NCI-H526 treated with DMSO at 0.1 percent for 48 hours (cell line): ENCODE measurements at regions not wholly inside any gene's neighbourhood (a gene's known extent, or its start where the extent isn't known, plus 50 kb on each side); places are given as distances from the start of the nearest gene placed in this dataset.
"Not testable (repeated sequence)": the region's sequence is repeated elsewhere in the genome, so short reads cannot be mapped to it uniquely, and the experiment has no call there.

Experiments used
- DNase-seq: peaks from one replicate; lab custom pipeline; 2025; lab: John Stamatoyannopoulos, UW

GRCh38 chr2:224261326-224261725, 140.6 kb downstream of the FAM124B start:
- no peak for DNase-seq

DNA sequence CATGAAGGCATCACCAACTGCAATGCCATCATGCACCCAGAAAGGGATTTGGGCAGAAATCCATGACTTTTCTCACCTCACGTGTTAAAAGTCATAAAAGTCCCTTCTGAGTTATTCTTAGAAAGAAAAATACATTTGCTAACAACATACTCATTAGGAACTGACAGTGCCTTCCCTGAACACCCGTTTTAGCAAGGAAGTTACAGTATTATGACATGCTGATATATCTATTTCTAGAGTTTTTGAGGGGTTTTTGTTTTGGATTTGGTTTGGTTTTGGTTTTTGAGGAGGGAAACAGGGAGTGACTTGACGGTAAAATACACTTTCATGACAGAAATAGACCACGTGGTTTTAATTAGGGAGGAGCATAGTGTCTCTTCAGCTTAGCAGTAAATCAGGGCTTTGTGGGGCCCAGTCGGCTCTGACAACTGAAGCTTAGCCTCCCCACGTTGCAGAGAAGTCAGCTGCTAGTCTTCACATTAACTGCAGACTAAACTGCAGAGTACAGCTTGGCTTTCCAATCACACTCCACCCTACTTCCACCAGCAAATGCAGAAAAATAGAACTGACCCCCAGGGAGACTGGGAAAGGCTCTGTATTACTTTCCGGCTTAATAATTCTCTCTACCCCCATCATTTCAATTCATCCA, 141.4 kb downstream of the FAM124B start:
- DNase-seq, result no peak

DNA sequence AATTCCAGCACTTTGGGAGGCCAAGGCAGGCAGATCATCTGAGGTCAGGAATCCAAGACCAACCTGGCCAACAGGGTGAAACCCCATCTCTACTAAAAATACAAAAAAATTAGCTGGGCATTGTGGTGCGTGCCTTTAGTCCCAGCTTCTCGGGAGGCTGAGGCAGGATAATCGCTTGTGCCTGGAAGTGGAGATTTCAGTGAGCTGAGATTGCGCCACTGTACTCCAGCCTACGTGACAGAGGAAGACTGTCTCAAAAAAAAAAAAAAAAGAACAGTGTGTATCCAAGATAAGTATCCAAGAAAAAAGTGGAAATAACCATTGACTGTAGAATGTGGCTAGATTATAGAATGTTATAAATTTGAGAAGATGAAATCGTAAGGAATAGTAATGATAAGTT, 142.1 kb downstream of the FAM124B start:
- DNase-seq, result no peak

GRCh38 chr2:224258059-224258458, 143.8 kb downstream of the FAM124B start:
- DNase-seq, result no peak

DNA sequence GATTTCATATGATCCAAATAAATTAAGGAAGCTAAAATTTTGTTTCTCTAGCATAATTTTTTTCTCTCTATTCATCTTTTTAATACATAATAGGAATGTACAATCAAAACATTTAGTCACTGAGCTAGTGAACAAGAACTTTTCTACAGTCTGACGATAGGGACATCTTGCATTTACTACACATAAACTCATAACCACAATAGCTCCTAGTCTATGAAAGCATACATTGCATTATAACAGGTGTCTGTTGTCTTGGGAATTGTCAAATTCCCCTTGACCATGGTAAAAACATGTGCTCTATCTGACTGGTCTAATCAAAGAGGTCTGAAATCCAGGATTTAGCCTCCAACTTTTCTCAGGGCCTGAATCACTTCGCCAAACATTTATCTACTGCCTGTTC, 144.8 kb downstream of the FAM124B start:
- no peak for DNase-seq

- no peak for DNase-seq
These were observed 148.4 kb downstream of the FAM124B start for GRCh38 chr2:224253464-224253863.

GRCh38 chr2:224252631-224253030, 149.3 kb downstream of the FAM124B start:
- DNase-seq, result no peak

- no peak for DNase-seq
These were observed 152.9 kb downstream of the FAM124B start for GRCh38 chr2:224248944-224249371.

DNA sequence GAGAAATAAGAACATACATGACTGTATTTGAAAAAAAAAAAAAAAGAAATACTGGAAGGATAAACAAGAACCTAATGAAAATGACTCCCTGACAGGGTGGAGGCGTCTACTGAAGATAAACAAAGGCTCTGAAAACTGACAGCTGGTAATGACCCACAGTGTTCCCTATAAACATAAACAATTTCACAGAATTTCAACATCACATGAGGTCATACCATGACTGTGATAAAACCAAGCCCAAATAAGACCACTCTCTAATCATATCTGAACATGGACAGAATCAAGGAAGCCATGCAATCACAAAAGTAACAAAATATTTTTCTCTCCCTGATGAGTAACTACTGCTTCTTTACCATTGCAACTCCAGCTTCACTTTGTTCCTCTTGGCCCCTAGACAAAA, 159.3 kb downstream of the FAM124B start:
- no peak for DNase-seq

GRCh38 chr2:224241812-224242211, 160.1 kb downstream of the FAM124B start:
- no peak for DNase-seq

- DNase-seq, result no peak
These were observed 160.9 kb downstream of the FAM124B start for GRCh38 chr2:224241001-224241400.

GRCh38 chr2:224223851-224224555, 177.9 kb downstream of the FAM124B start:
- no peak for DNase-seq

DNA sequence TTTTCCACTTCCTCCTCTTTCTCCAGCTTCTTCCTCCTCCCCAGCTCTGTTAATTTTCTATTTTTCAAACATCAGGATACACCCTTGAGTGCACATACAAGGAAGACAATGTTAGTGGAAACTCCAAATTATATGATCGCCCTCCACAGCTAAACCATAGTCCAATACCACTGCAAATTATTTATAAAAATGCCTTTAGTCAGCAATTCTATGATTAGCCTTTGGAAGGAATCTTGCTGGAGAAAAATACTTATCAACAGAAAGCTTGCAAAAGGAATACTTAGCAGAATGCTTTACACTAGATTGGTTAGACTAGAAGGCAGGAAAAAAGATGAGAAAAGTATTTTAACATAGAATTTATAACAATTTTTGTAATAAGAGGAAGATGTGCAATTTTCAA, 178.9 kb downstream of the FAM124B start:
- no peak for DNase-seq

DNA sequence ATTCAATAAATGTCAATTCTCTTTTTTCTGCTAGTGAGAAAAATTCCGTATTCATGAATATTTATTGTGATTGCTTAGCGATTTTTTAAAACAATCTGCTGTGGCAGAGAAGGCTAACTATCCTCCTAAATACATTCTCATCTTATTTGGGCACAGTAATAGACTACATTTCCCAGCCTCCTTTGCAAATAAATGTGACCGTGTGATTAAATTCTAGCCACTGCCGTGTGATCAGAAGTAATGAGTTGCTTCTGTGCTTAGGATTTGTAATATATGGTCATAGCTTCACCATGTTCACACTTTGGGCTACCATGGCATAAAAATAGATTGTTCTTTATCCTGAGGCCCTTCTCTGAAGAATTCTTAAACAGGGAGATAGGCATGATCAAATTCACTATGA, 179.6 kb downstream of the FAM124B start:
- DNase-seq, result no peak

DNA sequence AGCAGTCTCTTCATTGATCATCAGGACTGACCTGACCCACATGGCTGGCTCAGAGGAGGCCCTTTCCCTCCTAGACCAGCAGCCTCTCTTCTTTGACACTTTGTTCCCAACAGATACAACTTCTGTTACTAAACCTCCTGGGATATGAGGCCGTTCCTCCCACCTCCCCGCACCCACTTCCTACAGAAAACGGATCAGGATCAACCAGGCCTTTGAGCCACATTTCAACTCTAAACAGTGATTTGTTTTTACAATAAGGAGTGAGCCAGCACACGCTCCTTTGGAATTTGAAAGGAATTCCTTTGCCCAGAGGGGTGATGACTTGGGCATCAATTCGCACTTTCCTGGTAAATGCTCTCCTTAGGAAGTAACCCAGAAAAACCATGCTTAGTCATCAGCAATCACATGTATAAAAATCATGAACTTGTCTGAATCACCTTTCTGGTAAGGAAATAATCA, 180.4 kb downstream of the FAM124B start:
- DNase-seq, result no peak

DNA sequence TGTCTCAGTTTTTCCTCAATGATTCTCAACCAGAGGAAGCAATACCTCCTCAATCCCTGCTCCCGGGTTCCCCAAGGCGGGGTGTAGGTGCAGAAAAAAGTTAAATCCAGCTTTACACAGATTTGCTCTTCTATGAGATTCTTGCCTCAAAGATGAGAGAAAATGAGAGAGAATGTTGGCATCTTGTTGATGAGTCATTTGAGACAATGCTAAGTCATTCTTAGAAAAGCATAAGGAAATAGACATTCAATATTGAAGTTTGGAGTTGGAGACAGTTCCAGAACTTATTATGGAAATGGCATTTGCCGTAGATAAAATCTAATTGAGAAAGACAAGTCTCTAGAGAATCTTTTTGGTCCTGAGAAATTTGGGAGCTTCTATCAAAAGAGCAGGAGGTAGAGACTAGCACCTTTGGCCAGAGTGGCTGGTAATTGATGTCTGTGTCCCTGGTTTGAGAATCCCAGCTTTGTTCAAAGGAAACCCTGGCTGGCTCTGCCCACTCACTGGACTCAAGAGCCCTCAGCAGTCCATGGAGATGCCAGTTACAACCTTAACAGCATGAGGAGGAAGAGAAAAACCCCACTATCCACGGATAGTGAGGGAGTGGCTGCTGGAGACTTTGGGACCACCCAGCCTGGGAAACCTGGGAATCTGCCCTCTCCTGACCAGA, 181.2 kb downstream of the FAM124B start:
- DNase-seq, result no peak

DNA sequence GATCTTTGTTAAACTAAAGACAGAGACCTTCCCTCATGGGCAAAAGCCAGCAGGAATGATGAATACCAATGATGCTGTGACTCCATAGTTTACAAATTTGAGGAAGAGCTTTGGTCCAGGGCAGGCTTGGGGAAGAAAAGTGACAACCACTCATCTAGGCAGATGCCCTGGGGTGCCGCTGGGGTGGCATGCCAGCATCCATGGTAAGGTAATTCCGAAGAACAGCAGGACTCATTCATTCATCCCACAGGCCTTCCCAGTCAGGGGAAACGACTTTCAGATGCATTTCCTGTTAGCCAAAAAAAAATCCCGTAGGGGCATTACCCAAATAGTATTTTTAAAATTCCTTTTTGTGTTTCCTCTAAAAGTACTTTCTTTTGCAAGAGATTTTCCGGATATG, 180.7 kb upstream of the SERPINE2 start:
- no peak for DNase-seq

DNA sequence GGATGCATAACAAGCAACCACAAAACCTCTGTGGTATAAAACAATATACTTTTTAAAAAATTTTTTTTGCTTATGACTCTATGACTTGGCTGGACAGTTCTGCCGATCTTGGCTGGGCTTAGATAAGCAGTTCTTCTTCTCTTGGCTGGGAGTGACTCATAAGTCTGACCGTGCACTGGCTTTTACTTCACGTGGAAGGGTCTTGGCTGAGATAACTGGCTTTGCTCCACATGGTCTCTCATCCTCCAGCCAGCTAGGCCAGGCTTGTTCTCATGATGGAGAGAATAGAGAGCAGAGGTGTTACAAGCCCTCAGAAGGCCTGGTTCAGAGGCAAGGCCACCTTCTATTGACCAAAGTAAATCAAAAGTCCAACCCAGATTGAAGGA, 178.9 kb upstream of the SERPINE2 start:
- no peak for DNase-seq

- DNase-seq, result no peak
These were observed 178.3 kb upstream of the SERPINE2 start for GRCh38 chr2:224217233-224217961.

GRCh38 chr2:224215611-224216010, 176.5 kb upstream of the SERPINE2 start:
- not testable (repeated sequence) for DNase-seq

DNA sequence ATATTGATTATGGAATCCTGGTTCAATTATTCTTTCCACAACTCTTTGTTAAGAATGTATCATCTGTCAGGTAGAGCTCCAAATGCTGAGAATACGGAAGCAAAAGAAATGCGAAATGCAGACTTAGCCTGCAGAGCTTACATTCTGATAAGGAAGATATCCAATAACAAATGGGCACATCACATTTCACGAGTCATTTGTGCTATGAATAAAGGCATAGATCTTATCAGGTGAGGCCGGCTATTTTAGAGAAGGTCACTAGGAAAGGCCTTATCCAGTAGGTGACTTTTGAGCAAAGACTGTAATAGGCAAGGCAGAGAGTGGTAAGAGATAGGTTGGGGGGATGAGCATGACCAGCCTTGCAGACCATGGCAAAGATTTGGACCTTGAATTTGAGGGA, 174.3 kb upstream of the SERPINE2 start:
- DNase-seq, result no peak

DNA sequence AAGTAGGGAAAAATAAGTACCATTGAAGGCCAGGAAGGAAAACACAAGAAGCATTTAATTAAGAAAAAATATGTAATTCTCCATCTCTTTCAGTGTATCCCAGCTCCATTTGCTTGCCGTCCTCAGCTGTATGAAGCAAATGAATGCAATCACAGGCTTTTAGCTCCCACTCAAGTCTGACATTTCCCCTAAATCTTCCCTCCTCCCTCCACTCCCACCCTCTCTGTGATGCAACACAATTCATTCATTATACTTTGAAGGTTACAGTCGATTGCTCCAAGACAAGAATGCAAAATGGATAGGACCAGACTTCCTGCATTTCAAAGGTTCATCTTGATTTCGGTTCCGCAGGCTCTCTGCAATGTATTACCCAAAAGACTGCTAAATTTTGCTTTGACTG, 172.7 kb upstream of the SERPINE2 start:
- DNase-seq, result no peak

- no peak for DNase-seq
These were observed 172.0 kb upstream of the SERPINE2 start for GRCh38 chr2:224211181-224211480.
